GM12878 (cell line): ENCODE measurements at regions not wholly inside any gene's neighbourhood (a gene's known extent, or its start where the extent isn't known, plus 50 kb on each side); places are given as distances from the start of the nearest gene placed in this dataset.

Experiments
- ATAC-seq: fragments of 200-7000 bp; cut with Tn5 transposase; 3 replicates; pipeline ENCODE4 v1.9.1; 2020; ENCODE audit warnings: mild to moderate bottlenecking, moderate library complexity
- BruUV-seq: library from RNA; stranded (reverse); fragments of 400-500 nt; replicated peaks from 2 replicates; lab custom pipeline; 2021; lab: Mats Ljungman, UMichigan
- CTCF ChIA-PET: fragments of 300-600 bp; sonication (Branson Sonifier 250); formaldehyde crosslinking; extraction: SDS; loops from one replicate; lab custom pipeline; 2021; ENCODE audit warnings: inconsistent platforms; lab: Yijun Ruan, JAX
- POLR2A ChIA-PET: fragments of 350-600 bp; formaldehyde crosslinking; extraction: SDS; loops from one replicate; lab custom pipeline; 2021; ENCODE audit warnings: inconsistent platforms; lab: Charles Lee
- RAD21 ChIA-PET: fragments of 300-600 bp; sonication (Branson Sonifier 250); formaldehyde crosslinking; loops from one replicate; lab custom pipeline; 2023; ENCODE audit warnings: antibody characterized with exemption; ENCODE audit not compliant: unreplicated experiment; lab: Charles Lee
- SMC1A ChIA-PET: fragments of 300-600 bp; sonication (Branson Sonifier 250); formaldehyde crosslinking; loops from one replicate; lab custom pipeline; 2023; ENCODE audit not compliant: unreplicated experiment, uncharacterized antibody; lab: Charles Lee
- DNase-seq: peaks from one replicate; pipeline ENCODE4 v3.0.0-alpha.2; 2011; ENCODE audit warnings: low read depth, low spot score
- FAIRE-seq: peaks from 3 replicates; lab custom pipeline; 2011; peaks lifted over from hg19 to GRCh38; lab: Jason Lieb, UNC
- H2AFZ ChIP-seq: 2 replicates; pipeline ENCODE4 v1.6.0; 2011; ENCODE audit warnings: low read depth, low read length, control low read depth; ENCODE audit not compliant: control insufficient read depth
- H3K27ac ChIP-seq: 2 replicates; pipeline ENCODE4 v1.5.1; 2011; ENCODE audit warnings: control low read depth; ENCODE audit not compliant: control insufficient read depth, insufficient read depth
- H3K27me3 ChIP-seq, 2 experiments: replicated peaks in 1 of 2; 2 replicates each; pipeline versions ENCODE4 v1.6.0 to v1.6.1; 2011; ENCODE audit warnings: low read length in 1 of 2; ENCODE audit not compliant: control insufficient read depth in 2 of 2, insufficient read depth in 2 of 2
- H3K36me3 ChIP-seq, 2 experiments: 2 replicates each; pipeline ENCODE4 v1.5.1; 2011; ENCODE audit warnings: low read length in 1 of 2; ENCODE audit not compliant: control insufficient read depth in 2 of 2, insufficient read depth in 2 of 2
- H3K4me1 ChIP-seq: 2 replicates; pipeline ENCODE4 v1.6.1; 2011; ENCODE audit warnings: mild to moderate bottlenecking, low read length, moderate library complexity, mixed read lengths; ENCODE audit not compliant: control insufficient read depth, insufficient read depth
- H3K4me2 ChIP-seq: 2 replicates; pipeline ENCODE4 v1.6.0; 2011; ENCODE audit warnings: control low read depth; ENCODE audit not compliant: control insufficient read depth, insufficient read depth
- H3K4me3 ChIP-seq: fragments of 200-600 bp; sonication (generic); 2 replicates; pipeline ENCODE4 v1.5.1; 2016
- H3K79me2 ChIP-seq: 2 replicates; pipeline ENCODE4 v1.6.0; 2011; ENCODE audit warnings: low read length; ENCODE audit not compliant: control insufficient read depth, insufficient read depth
- H3K9ac ChIP-seq: 2 replicates; pipeline ENCODE4 v1.8.0; 2011; ENCODE audit warnings: low read length, control low read depth, mixed read lengths; ENCODE audit not compliant: control insufficient read depth, insufficient read depth
- H3K9me3 ChIP-seq: replicated peaks from 3 replicates; pipeline ENCODE4 v1.5.1; 2011; ENCODE audit warnings: mild to moderate bottlenecking, low read length; ENCODE audit not compliant: control insufficient read depth, insufficient read depth
- H4K20me1 ChIP-seq: 2 replicates; pipeline ENCODE4 v1.6.0; 2011; ENCODE audit not compliant: control insufficient read depth, insufficient read depth
- BHLHE40 ChIP-seq, 2 experiments: fragments of 450-650 bp in 1 of 2; IDR thresholded peaks; 2 replicates each; pipeline ENCODE4 v1.6.1; 2011 to 2017; ENCODE audit warnings: low read depth in 2 of 2, borderline replicate concordance in 1 of 2, improper control_type of control experiment in 1 of 2, low read length in 1 of 2, mild to moderate bottlenecking in 1 of 2
- CBX5 ChIP-seq: sonication (generic); IDR thresholded peaks from 2 replicates; pipeline ENCODE4 v1.6.1; 2016; ENCODE audit warnings: low read depth, moderate library complexity, mild to moderate bottlenecking, inconsistent platforms
- POLR2AphosphoS5 ChIP-seq: IDR thresholded peaks from 2 replicates; pipeline ENCODE4 v1.6.1; 2011; ENCODE audit warnings: mild to moderate bottlenecking, low read length, inconsistent platforms
- ZNF207 ChIP-seq: fragments of 450-650 bp; IDR thresholded peaks from 2 replicates; pipeline ENCODE4 v1.6.1; 2014; ENCODE audit warnings: antibody characterized with exemption, mild to moderate bottlenecking, borderline replicate concordance
- ZNF217 ChIP-seq: fragments of 450-650 bp; IDR thresholded peaks from 2 replicates; pipeline ENCODE4 v1.6.1; 2017; ENCODE audit warnings: antibody characterized with exemption, mild to moderate bottlenecking
- WGBS: methylation state at CpG from one replicate; pipeline ENCODE4 v1.1.6; 2016; ENCODE audit warnings: low lambda C conversion rate; ENCODE audit not compliant: insufficient replicate concordance, insufficient coverage; ENCODE audit errors: missing lambda C conversion rate; 5-methylcytosine and 5-hydroxymethylcytosine counted together
- in situ Hi-C: fragments of 300-500 bp; cut with MboI; formaldehyde crosslinking; loops from 9 replicates; pipeline ENCODE4 v1.14.3; 2018; ENCODE audit warnings: mixed read lengths
- intact Hi-C: fragments of 100-400 bp; cut with micrococcal nuclease; formaldehyde crosslinking; loops from one replicate; pipeline ENCODE4 v1.14.2; 2022; ENCODE audit not compliant: unreplicated experiment
- TF ChIP-seq, protein P1 (sequence below): fragments of 450-650 bp; formaldehyde crosslinking; IDR thresholded peaks from 2 replicates; pipeline ENCODE4 v1.4.0; 2022; ENCODE audit warnings: mild to moderate bottlenecking, moderate library complexity

DNA sequence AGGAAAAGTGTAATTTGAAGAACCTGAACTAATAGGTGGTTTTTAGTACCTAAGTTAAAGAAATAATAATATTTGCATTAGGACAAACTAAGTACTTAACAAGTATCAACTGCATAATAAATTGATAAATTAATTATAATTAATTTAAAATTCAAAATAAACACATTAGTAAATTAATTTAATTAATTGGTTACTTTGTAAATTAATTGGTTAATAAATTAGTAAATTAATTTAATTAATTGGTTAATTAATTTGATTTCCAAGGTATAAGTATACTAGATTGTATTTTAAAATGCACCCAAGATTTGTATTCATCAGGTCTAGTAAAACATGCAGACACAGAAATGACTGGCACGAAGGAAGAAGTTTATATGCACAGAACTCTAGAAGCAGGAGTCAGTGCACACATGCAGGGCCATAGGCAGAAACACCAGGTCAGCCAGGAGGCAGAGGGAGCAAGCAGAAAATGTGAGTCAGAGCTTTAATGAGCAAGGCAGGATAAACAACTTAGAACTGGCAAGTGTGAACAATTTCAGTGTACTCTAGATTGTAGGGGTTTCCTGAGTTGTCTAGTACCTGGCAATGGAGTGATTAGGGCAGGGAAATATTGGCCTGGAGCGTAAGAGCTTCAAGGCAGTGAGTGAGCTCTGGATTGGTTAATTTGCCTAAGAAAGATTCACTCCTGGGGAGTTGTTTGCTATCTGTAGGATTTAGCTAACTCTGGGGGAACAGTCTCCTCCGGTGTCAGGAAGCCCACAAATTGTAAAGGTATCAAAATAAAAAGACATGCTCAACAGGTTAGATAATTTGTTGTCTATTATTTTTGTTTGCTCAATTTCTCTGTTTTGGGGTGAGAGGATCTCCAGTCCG is 665.7 kb downstream of the MRPL39 start:
- 12% methylated on average over 4 of the region's 4 CpGs for WGBS
- no peak for DNase-seq
- Histone ChIP-seq H3K9ac (no peak overlapping the region), H3K36me3 (no peaks in the 10 kb centered on the region), H3K27me3 (no peaks in the 10 kb centered on the region), H3K79me2 (no peaks in the 10 kb centered on the region), H3K4me2 (no peak overlapping the region), H3K27ac (no peak overlapping the region), H3K9me3 (no peaks in the 10 kb centered on the region), H4K20me1 (no peaks in the 10 kb centered on the region), H3K4me1 (no peaks in the 10 kb centered on the region), H2AFZ (no peak overlapping the region), H3K4me3 (no peak overlapping the region)
- ChIA-PET POLR2A (interaction anchor here (0.5 kb wide), 2 partner anchors 14 to 160 kb away, joined by 3 to 4 read pairs; no protein-coding TSS in a partner anchor), SMC1A (no interaction called here), CTCF (no interaction called here), RAD21 (no interaction called here)
- TF ChIP-seq, protein P1, sequence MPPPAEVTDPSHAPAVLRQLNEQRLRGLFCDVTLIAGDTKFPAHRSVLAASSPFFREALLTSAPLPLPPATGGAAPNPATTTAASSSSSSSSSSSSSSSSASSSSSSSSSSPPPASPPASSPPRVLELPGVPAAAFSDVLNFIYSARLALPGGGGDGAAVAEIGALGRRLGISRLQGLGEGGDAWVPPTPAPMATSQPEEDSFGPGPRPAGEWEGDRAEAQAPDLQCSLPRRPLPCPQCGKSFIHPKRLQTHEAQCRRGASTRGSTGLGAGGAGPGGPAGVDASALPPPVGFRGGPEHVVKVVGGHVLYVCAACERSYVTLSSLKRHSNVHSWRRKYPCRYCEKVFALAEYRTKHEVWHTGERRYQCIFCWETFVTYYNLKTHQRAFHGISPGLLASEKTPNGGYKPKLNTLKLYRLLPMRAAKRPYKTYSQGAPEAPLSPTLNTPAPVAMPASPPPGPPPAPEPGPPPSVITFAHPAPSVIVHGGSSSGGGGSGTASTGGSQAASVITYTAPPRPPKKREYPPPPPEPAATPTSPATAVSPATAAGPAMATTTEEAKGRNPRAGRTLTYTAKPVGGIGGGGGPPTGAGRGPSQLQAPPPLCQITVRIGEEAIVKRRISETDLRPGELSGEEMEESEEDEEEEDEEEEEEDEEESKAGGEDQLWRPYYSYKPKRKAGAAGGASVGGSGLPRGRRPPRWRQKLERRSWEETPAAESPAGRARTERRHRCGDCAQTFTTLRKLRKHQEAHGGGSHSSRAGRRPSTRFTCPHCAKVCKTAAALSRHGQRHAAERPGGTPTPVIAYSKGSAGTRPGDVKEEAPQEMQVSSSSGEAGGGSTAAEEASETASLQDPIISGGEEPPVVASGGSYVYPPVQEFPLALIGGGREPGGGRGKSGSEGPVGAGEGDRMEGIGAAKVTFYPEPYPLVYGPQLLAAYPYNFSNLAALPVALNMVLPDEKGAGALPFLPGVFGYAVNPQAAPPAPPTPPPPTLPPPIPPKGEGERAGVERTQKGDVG (CRISPR knock-in tag), result no peak
- TF ChIP-seq ZNF217 (no peak), POLR2AphosphoS5 (no peak), ZNF207 (no peak), CBX5 (no peak), BHLHE40 (IDR thresholded peaks at IDR 0.05; ENCODE audit: borderline replicate concordance in 1 of 2, low read depth in 2 of 2, low read length in 1 of 2) (no peak)
- FAIRE-seq, result no peak
- BruUV-seq, result no TSS peak
- no peak for ATAC-seq
- in situ Hi-C loops, result no loop called here
- intact Hi-C loops, result no loop called here
